ENCODE measurements at regions not wholly inside any gene's neighbourhood (a gene's known extent, or its start where the extent isn't known, plus 50 kb on each side); places are given as distances from the start of the nearest gene placed in this dataset.

DNA sequence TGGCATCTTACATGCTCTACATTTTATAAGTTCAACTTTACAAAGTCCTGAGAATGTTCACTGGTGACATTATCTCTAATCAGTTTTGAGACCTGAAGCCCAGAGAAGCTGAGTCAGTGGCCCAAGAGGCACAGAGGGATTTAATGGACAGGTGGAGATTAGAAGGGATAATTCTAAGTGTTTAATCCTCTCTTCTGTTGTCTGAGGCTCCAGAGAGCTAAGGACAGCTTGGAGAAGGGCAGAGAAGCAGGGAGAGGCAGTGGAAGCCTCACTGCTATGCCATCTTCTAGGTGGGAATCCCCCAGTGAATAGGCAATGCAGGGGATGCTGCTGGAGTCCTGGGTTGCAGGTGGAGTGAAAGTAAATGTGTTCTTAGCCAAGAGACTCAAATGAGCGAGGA is 369.4 kb upstream of the SLCO3A1 start:
- Histone ChIP-seq H3K4me2 (ENCODE audit: low read length) (no peak overlapping the region), H3F3A (ENCODE audit: insufficient read depth, low read length, poor library complexity, severe bottlenecking) (no peaks in the 10 kb centered on the region)

DNA sequence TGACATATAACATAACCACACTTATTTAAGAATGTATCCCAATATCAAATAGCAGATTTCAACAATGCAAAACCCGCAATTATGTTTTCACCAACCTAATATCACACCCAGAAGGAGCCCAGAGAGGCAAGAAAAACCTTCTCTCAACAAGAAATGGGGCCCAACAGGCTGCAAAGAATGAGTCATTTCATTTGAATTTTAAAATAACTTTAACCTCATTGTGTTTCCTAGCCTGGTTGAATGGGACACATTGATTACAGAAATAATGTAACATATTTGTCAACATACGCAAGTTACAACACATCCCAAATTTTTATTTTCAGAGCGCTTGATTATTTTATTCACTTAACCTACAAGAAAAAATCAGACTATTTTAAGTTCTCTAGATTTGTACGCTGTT is 365.1 kb upstream of the SLCO3A1 start:
- TF ChIP-seq POLR2AphosphoS5 (IDR thresholded peaks at IDR 0.05), result no peak
- TF ChIP-seq, protein P1, sequence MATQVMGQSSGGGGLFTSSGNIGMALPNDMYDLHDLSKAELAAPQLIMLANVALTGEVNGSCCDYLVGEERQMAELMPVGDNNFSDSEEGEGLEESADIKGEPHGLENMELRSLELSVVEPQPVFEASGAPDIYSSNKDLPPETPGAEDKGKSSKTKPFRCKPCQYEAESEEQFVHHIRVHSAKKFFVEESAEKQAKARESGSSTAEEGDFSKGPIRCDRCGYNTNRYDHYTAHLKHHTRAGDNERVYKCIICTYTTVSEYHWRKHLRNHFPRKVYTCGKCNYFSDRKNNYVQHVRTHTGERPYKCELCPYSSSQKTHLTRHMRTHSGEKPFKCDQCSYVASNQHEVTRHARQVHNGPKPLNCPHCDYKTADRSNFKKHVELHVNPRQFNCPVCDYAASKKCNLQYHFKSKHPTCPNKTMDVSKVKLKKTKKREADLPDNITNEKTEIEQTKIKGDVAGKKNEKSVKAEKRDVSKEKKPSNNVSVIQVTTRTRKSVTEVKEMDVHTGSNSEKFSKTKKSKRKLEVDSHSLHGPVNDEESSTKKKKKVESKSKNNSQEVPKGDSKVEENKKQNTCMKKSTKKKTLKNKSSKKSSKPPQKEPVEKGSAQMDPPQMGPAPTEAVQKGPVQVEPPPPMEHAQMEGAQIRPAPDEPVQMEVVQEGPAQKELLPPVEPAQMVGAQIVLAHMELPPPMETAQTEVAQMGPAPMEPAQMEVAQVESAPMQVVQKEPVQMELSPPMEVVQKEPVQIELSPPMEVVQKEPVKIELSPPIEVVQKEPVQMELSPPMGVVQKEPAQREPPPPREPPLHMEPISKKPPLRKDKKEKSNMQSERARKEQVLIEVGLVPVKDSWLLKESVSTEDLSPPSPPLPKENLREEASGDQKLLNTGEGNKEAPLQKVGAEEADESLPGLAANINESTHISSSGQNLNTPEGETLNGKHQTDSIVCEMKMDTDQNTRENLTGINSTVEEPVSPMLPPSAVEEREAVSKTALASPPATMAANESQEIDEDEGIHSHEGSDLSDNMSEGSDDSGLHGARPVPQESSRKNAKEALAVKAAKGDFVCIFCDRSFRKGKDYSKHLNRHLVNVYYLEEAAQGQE (IDR thresholded peaks at IDR 0.05; ENCODE audit: borderline replicate concordance), result no peak
- no peak for TF ChIP-seq SMC3 (conservative IDR thresholded peaks at IDR 0.05; ENCODE audit: poor library complexity)
- TF ChIP-seq, protein P2, sequence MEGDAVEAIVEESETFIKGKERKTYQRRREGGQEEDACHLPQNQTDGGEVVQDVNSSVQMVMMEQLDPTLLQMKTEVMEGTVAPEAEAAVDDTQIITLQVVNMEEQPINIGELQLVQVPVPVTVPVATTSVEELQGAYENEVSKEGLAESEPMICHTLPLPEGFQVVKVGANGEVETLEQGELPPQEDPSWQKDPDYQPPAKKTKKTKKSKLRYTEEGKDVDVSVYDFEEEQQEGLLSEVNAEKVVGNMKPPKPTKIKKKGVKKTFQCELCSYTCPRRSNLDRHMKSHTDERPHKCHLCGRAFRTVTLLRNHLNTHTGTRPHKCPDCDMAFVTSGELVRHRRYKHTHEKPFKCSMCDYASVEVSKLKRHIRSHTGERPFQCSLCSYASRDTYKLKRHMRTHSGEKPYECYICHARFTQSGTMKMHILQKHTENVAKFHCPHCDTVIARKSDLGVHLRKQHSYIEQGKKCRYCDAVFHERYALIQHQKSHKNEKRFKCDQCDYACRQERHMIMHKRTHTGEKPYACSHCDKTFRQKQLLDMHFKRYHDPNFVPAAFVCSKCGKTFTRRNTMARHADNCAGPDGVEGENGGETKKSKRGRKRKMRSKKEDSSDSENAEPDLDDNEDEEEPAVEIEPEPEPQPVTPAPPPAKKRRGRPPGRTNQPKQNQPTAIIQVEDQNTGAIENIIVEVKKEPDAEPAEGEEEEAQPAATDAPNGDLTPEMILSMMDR (IDR thresholded peaks at IDR 0.05; ENCODE audit: poor library complexity, severe bottlenecking), result no peak
- TF ChIP-seq EZH2 (IDR thresholded peaks at IDR 0.05; ENCODE audit: borderline replicate concordance, insufficient read depth, low read length, poor library complexity, severe bottlenecking), result no peak
- no peak for TF ChIP-seq EP300 (conservative IDR thresholded peaks at IDR 0.05; ENCODE audit: poor library complexity, severe bottlenecking)
- TF ChIP-seq MXI1 (conservative IDR thresholded peaks at IDR 0.05; ENCODE audit: poor library complexity, severe bottlenecking), result no peak
- TF ChIP-seq RAD21 (conservative IDR thresholded peaks at IDR 0.05), result no peak
- TF ChIP-seq TAF1 (IDR thresholded peaks at IDR 0.05; ENCODE audit: low read depth), result no peak
- Histone ChIP-seq H3K9ac (ENCODE audit: low read length) (no peak overlapping the region), H3F3A (ENCODE audit: insufficient read depth, low read length, poor library complexity, severe bottlenecking) (no peaks in the 10 kb centered on the region), H3K4me3 (ENCODE audit: low read length) (no peak overlapping the region), H3K9me3 (ENCODE audit: low read length) (no peaks in the 10 kb centered on the region), H3K79me2 (replicated peaks; ENCODE audit: insufficient read depth, low read length) (no peaks in the 10 kb centered on the region), H3K27ac (ENCODE audit: low read length) (no peak overlapping the region), H3K36me3 (ENCODE audit: insufficient read depth, low read length) (no peaks in the 10 kb centered on the region), H3K4me2 (ENCODE audit: low read length) (no peak overlapping the region), H3K9me2 (ENCODE audit: insufficient read depth, low read length) (no peaks in the 10 kb centered on the region), H3K27me3 (ENCODE audit: insufficient read depth, low read depth, low read length) (no peaks in the 10 kb centered on the region), H2AFZ (ENCODE audit: low read depth, low read length) (no peak overlapping the region), H4K20me1 (ENCODE audit: insufficient read depth) (no peaks in the 10 kb centered on the region)

More for the DNA sequence above, 369.4 kb upstream of the SLCO3A1 start:
- Histone ChIP-seq H4K20me1 (ENCODE audit: insufficient read depth) (no peaks in the 10 kb centered on the region), H3K27ac (ENCODE audit: low read length) (no peak overlapping the region), H2AFZ (ENCODE audit: low read depth, low read length) (no peak overlapping the region), H3K36me3 (ENCODE audit: insufficient read depth, low read length) (no peaks in the 10 kb centered on the region), H3K4me3 (ENCODE audit: low read length) (no peak overlapping the region), H3K27me3 (ENCODE audit: insufficient read depth, low read depth, low read length) (no peaks in the 10 kb centered on the region), H3K9me3 (ENCODE audit: low read length) (no peaks in the 10 kb centered on the region), H3K79me2 (replicated peaks; ENCODE audit: insufficient read depth, low read length) (no peaks in the 10 kb centered on the region), H3K9me2 (ENCODE audit: insufficient read depth, low read length) (no peaks in the 10 kb centered on the region), H3K9ac (ENCODE audit: low read length) (no peak overlapping the region)
- TF ChIP-seq TAF1 (IDR thresholded peaks at IDR 0.05; ENCODE audit: low read depth) (no peak), EZH2 (IDR thresholded peaks at IDR 0.05; ENCODE audit: borderline replicate concordance, insufficient read depth, low read length, poor library complexity, severe bottlenecking) (no peak), MXI1 (conservative IDR thresholded peaks at IDR 0.05; ENCODE audit: poor library complexity, severe bottlenecking) (no peak)

DNA sequence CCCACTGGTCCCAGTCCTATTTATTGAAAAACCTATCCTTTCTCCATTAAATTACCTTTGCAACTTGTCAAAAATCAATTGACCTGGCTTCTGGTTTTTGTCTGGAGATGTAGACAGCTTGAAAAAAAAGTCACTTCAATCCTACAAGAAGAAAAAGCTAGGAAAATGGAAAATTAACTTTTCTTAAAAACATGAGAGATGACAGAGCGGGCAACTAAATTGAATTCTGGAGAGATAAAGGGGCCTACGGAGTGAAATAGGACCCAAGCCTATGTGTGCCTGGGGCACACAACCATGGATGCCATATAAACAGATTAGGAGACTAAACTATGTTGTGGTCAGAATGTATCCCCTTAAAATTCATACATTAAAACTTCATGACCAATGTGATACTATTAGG is 363.3 kb upstream of the SLCO3A1 start:
- no peak overlapping the region for H3K27ac ChIP-seq (ENCODE audit: low read length)
- no peaks in the 10 kb centered on the region for H4K20me1 ChIP-seq (ENCODE audit: insufficient read depth)
- no peak overlapping the region for H3K9ac ChIP-seq (ENCODE audit: low read length)
- H3K9me2 ChIP-seq (ENCODE audit: insufficient read depth, low read length), result no peaks in the 10 kb centered on the region
- no peak overlapping the region for H3K4me3 ChIP-seq (ENCODE audit: low read length)
- H3K9me3 ChIP-seq (ENCODE audit: low read length), result no peaks in the 10 kb centered on the region
- H3F3A ChIP-seq (ENCODE audit: insufficient read depth, low read length, poor library complexity, severe bottlenecking), result no peaks in the 10 kb centered on the region
- no peaks in the 10 kb centered on the region for H3K36me3 ChIP-seq (ENCODE audit: insufficient read depth, low read length)
- no peaks in the 10 kb centered on the region for H3K27me3 ChIP-seq (ENCODE audit: insufficient read depth, low read depth, low read length)
- no peak for TF ChIP-seq EZH2 (IDR thresholded peaks at IDR 0.05; ENCODE audit: borderline replicate concordance, insufficient read depth, low read length, poor library complexity, severe bottlenecking)
- no peak for TF ChIP-seq EP300 (conservative IDR thresholded peaks at IDR 0.05; ENCODE audit: poor library complexity, severe bottlenecking)
- no peak for TF ChIP-seq RAD21 (conservative IDR thresholded peaks at IDR 0.05)
- no peak for TF ChIP-seq MXI1 (conservative IDR thresholded peaks at IDR 0.05; ENCODE audit: poor library complexity, severe bottlenecking)
- H2AFZ ChIP-seq (ENCODE audit: low read depth, low read length), result no peak overlapping the region
- no peak overlapping the region for H3K4me2 ChIP-seq (ENCODE audit: low read length)
- no peaks in the 10 kb centered on the region for H3K79me2 ChIP-seq (replicated peaks; ENCODE audit: insufficient read depth, low read length)
